Hepatocyte (in vitro differentiated cells): ENCODE measurements at regions not wholly inside any gene's neighbourhood (a gene's known extent, or its start where the extent isn't known, plus 50 kb on each side); places are given as distances from the start of the nearest gene placed in this dataset.

ENCODE experiments used
- CTCF ChIP-seq: fragments of 200-600 bp; sonication (generic); IDR thresholded peaks from 2 replicates; pipeline ENCODE4 v1.5.1; 2016; ENCODE audit warnings: antibody characterized with exemption, mild to moderate bottlenecking; ENCODE audit not compliant: poor library complexity
- EZH2 ChIP-seq: fragments of 200-600 bp; sonication (generic); IDR thresholded peaks from 2 replicates; pipeline ENCODE4 v1.6.1; 2016; ENCODE audit warnings: antibody characterized with exemption, mild to moderate bottlenecking, borderline replicate concordance

- TF ChIP-seq CTCF (no peak), EZH2 (no peak)
These were observed 56.9 kb upstream of the NXT1 start for GRCh38 chr20:23293689-23294088.
